NCI-H2196 treated with DMSO at 0.1 percent for 48 hours (cell line): ENCODE measurements at regions not wholly inside any gene's neighbourhood (a gene's known extent, or its start where the extent isn't known, plus 50 kb on each side); places are given as distances from the start of the nearest gene placed in this dataset.

Source experiments
- DNase-seq: peaks from one replicate; lab custom pipeline; 2025; ENCODE audit not compliant: unreplicated experiment; lab: John Stamatoyannopoulos, UW

- DNase-seq: no peak
These were observed 219.8 kb upstream of the MAP3K1 start for GRCh38 chr5:56595566-56595965.

- DNase-seq: no peak
These were observed 220.6 kb upstream of the MAP3K1 start for GRCh38 chr5:56594792-56595191.

GRCh38 chr5:56591081-56591480 is 224.3 kb upstream of the MAP3K1 start:
- DNase-seq: no peak

- DNase-seq: no peak
These were observed 225.9 kb upstream of the MAP3K1 start for GRCh38 chr5:56589481-56589860.

GRCh38 chr5:56588636-56589480 is 226.5 kb upstream of the MAP3K1 start:
- DNase-seq: no peak

- no peak for DNase-seq
These were observed 227.2 kb upstream of the MAP3K1 start for GRCh38 chr5:56588131-56588487.

GRCh38 chr5:56587381-56588130 is 227.8 kb upstream of the MAP3K1 start:
- DNase-seq: no peak

GRCh38 chr5:56585999-56586691 is 229.2 kb upstream of the MAP3K1 start:
- no peak for DNase-seq

GRCh38 chr5:56585461-56585860 is 229.9 kb upstream of the MAP3K1 start:
- no peak for DNase-seq

- no peak for DNase-seq
These were observed 233.9 kb upstream of the MAP3K1 start for GRCh38 chr5:56581426-56581825.

- no peak for DNase-seq
These were observed 234.5 kb upstream of the MAP3K1 start for GRCh38 chr5:56580864-56581263.

- DNase-seq: no peak
These were observed 239.5 kb upstream of the MAP3K1 start for GRCh38 chr5:56575821-56576220.

- DNase-seq: no peak
These were observed 240.6 kb upstream of the MAP3K1 start for GRCh38 chr5:56574778-56575177.

- no peak for DNase-seq
These were observed 245.8 kb upstream of the MAP3K1 start for GRCh38 chr5:56569566-56569965.

- no peak for DNase-seq
These were observed 246.3 kb upstream of the MAP3K1 start for GRCh38 chr5:56569076-56569475.

GRCh38 chr5:56567278-56567677 is 248.1 kb upstream of the MAP3K1 start:
- no peak for DNase-seq

GRCh38 chr5:56566374-56567249 is 248.7 kb upstream of the MAP3K1 start:
- no peak for DNase-seq

GRCh38 chr5:56565644-56566043 is 249.7 kb upstream of the MAP3K1 start:
- DNase-seq: no peak

GRCh38 chr5:56565283-56565615 is 250.1 kb upstream of the MAP3K1 start:
- no peak for DNase-seq

GRCh38 chr5:56564541-56565282 is 250.6 kb upstream of the MAP3K1 start:
- DNase-seq: no peak
